DND-41 (cell line): ENCODE measurements at regions not wholly inside any gene's neighbourhood (a gene's known extent, or its start where the extent isn't known, plus 50 kb on each side); places are given as distances from the start of the nearest gene placed in this dataset.

Source experiments
- EZH2 ChIP-seq: IDR thresholded peaks from 3 replicates; pipeline ENCODE4 v1.6.1; 2012; ENCODE audit warnings: borderline replicate concordance, low read depth, mild to moderate bottlenecking, moderate library complexity, low read length, inconsistent platforms; ENCODE audit not compliant: severe bottlenecking
- TF ChIP-seq, protein P1 (sequence below): IDR thresholded peaks from 2 replicates; pipeline ENCODE4 v1.5.1; 2012; ENCODE audit warnings: borderline replicate concordance, low read length, moderate library complexity, mild to moderate bottlenecking; ENCODE audit not compliant: poor library complexity, severe bottlenecking; ENCODE audit errors: extremely low read depth

GRCh38 chr9:126234681-126235335, 91.8 kb upstream of the MVB12B start:
- TF ChIP-seq, protein P1, sequence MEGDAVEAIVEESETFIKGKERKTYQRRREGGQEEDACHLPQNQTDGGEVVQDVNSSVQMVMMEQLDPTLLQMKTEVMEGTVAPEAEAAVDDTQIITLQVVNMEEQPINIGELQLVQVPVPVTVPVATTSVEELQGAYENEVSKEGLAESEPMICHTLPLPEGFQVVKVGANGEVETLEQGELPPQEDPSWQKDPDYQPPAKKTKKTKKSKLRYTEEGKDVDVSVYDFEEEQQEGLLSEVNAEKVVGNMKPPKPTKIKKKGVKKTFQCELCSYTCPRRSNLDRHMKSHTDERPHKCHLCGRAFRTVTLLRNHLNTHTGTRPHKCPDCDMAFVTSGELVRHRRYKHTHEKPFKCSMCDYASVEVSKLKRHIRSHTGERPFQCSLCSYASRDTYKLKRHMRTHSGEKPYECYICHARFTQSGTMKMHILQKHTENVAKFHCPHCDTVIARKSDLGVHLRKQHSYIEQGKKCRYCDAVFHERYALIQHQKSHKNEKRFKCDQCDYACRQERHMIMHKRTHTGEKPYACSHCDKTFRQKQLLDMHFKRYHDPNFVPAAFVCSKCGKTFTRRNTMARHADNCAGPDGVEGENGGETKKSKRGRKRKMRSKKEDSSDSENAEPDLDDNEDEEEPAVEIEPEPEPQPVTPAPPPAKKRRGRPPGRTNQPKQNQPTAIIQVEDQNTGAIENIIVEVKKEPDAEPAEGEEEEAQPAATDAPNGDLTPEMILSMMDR: no peak
- no peak for TF ChIP-seq EZH2
